SK-N-SH (cell line): ENCODE measurements at regions not wholly inside any gene's neighbourhood (a gene's known extent, or its start where the extent isn't known, plus 50 kb on each side); places are given as distances from the start of the nearest gene placed in this dataset.

Experiments used
- CTCF ChIA-PET: fragments of 300-600, 350-600 bp; formaldehyde crosslinking; extraction: SDS; loops from one replicate; lab custom pipeline; 2021; lab: Yijun Ruan, JAX
- POLR2A ChIA-PET: fragments of 350-600 bp; sonication (Branson Sonifier 250); formaldehyde crosslinking; extraction: SDS; loops from one replicate; lab custom pipeline; 2020; ENCODE audit warnings: antibody characterized with exemption, inconsistent platforms; lab: Yijun Ruan, JAX
- DNase-seq: peaks from one replicate; pipeline ENCODE4 v3.0.0; 2012
- H2AFZ ChIP-seq: fragments of 200-600 bp; sonication (generic); 2 replicates; pipeline ENCODE4 v1.8.1; 2016; ENCODE audit warnings: antibody characterized with exemption, mild to moderate bottlenecking, low read depth
- H3F3A ChIP-seq: fragments of 200-600 bp; sonication (generic); replicated peaks from 2 replicates; pipeline ENCODE3; 2016; ENCODE audit warnings: antibody characterized with exemption, mild to moderate bottlenecking; ENCODE audit not compliant: insufficient read depth
- H3K27ac ChIP-seq, 2 experiments: fragments of 200-500 bp in 1 of 2; fragments of 200-600 bp in 1 of 2; sonication (Bioruptor generic) in 1 of 2; sonication (generic), shearing (Covaris generic) in 1 of 2; 2 replicates each; pipeline versions ENCODE4 v1.5.1 to v1.6.1; 2014 to 2016; ENCODE audit warnings: low read depth in 2 of 2, inconsistent platforms in 1 of 2, low read length in 1 of 2, mild to moderate bottlenecking in 1 of 2, mixed read lengths in 1 of 2
- H3K27me3 ChIP-seq: fragments of 200-600 bp; sonication (generic), shearing (Covaris generic); 2 replicates; pipeline ENCODE4 v1.6.1; 2016; ENCODE audit warnings: mixed run types; ENCODE audit not compliant: insufficient read depth
- H3K36me3 ChIP-seq, 2 experiments: fragments of 200-500 bp in 1 of 2; fragments of 200-600 bp in 1 of 2; sonication (Bioruptor generic) in 1 of 2; sonication (generic) in 1 of 2; replicated peaks in 1 of 2; 2 replicates each; pipeline versions ENCODE3 to v1.5.1; 2014 to 2016; ENCODE audit warnings: low read length in 1 of 2, mild to moderate bottlenecking in 1 of 2; ENCODE audit not compliant: insufficient read depth in 2 of 2, control insufficient read depth in 1 of 2
- H3K4me1 ChIP-seq, 2 experiments: fragments of 200-500 bp in 1 of 2; fragments of 200-600 bp in 1 of 2; sonication (Bioruptor generic) in 1 of 2; sonication (generic), shearing (Covaris generic) in 1 of 2; 2 replicates each; pipeline versions ENCODE4 v1.5.1 to v1.6.1; 2014 to 2016; ENCODE audit warnings: low read depth in 1 of 2, low read length in 1 of 2, mixed run types in 1 of 2; ENCODE audit not compliant: insufficient read depth in 2 of 2, control insufficient read depth in 1 of 2
- H3K4me2 ChIP-seq: fragments of 200-600 bp; sonication (generic), shearing (Covaris generic); 2 replicates; pipeline ENCODE4 v1.6.1; 2017; ENCODE audit warnings: mixed run types
- H3K4me3 ChIP-seq, 2 experiments: fragments of 200-500 bp in 1 of 2; fragments of 200-600 bp in 1 of 2; sonication (Bioruptor generic) in 1 of 2; sonication (generic), shearing (Covaris generic) in 1 of 2; 2 replicates each; pipeline versions ENCODE4 v1.5.1 to v1.8.1; 2014 to 2016; ENCODE audit warnings: low read depth in 2 of 2, inconsistent platforms in 1 of 2, low read length in 1 of 2, mild to moderate bottlenecking in 1 of 2, mixed read lengths in 1 of 2, moderate library complexity in 1 of 2
- H3K79me2 ChIP-seq: fragments of 200-600 bp; sonication (generic); 2 replicates; pipeline ENCODE4 v1.8.1; 2017; ENCODE audit warnings: mild to moderate bottlenecking; ENCODE audit not compliant: insufficient read depth
- H3K9ac ChIP-seq: fragments of 200-600 bp; sonication (generic); 2 replicates; pipeline ENCODE4 v1.6.1; 2017; ENCODE audit warnings: mixed run types
- H3K9me2 ChIP-seq: fragments of 200-600 bp; sonication (generic); 2 replicates; pipeline ENCODE4 v1.6.1; 2017; ENCODE audit warnings: mixed run types
- H3K9me3 ChIP-seq: fragments of 200-600 bp; sonication (generic); 2 replicates; pipeline ENCODE4 v1.6.1; 2017; ENCODE audit warnings: mixed run types, mild to moderate bottlenecking, moderate library complexity
- H4K20me1 ChIP-seq: fragments of 200-600 bp; sonication (generic); 2 replicates; pipeline ENCODE4 v1.6.1; 2017; ENCODE audit warnings: mild to moderate bottlenecking, mixed run types; ENCODE audit not compliant: insufficient read depth
- CHD2 ChIP-seq: fragments of 150-350 bp; IDR thresholded peaks from 2 replicates; pipeline ENCODE4 v1.6.1; 2018; ENCODE audit warnings: low read length; ENCODE audit not compliant: partially characterized antibody
- CTCF ChIP-seq: fragments of 200-600 bp; sonication (generic); IDR thresholded peaks from 2 replicates; pipeline ENCODE4 v1.6.1; 2017; ENCODE audit warnings: antibody characterized with exemption, mild to moderate bottlenecking, moderate library complexity
- FOSL2 ChIP-seq: IDR thresholded peaks from 2 replicates; pipeline ENCODE4 v1.4.0; 2012; ENCODE audit warnings: low read depth, mild to moderate bottlenecking, moderate library complexity, borderline replicate concordance
- GATA2 ChIP-seq: sonication (generic); formaldehyde crosslinking; IDR thresholded peaks from 2 replicates; pipeline ENCODE4 v1.5.0; 2020; ENCODE audit warnings: mild to moderate bottlenecking, missing genetic modification reagents
- IRF3 ChIP-seq: fragments of 150-350 bp; IDR thresholded peaks from 2 replicates; pipeline ENCODE4 v1.6.1; 2016; ENCODE audit warnings: mild to moderate bottlenecking, low read depth, low read length
- MXI1 ChIP-seq: IDR thresholded peaks from 2 replicates; pipeline ENCODE4 v1.6.1; 2012; ENCODE audit warnings: mild to moderate bottlenecking, low read depth, low read length, improper control_type of control experiment
- NFIC ChIP-seq: IDR thresholded peaks from 2 replicates; pipeline ENCODE4 v1.4.0; 2012; ENCODE audit warnings: borderline replicate concordance
- NRF1 ChIP-seq: IDR thresholded peaks from 2 replicates; pipeline ENCODE4 v1.6.1; 2012; ENCODE audit warnings: low read depth, mild to moderate bottlenecking, low read length
- REST ChIP-seq: IDR thresholded peaks from 2 replicates; pipeline ENCODE4 v1.6.1; 2012; ENCODE audit warnings: mild to moderate bottlenecking, low read depth, low read length, moderate library complexity
- RFX5 ChIP-seq: IDR thresholded peaks from 2 replicates; pipeline ENCODE4 v1.6.1; 2012; ENCODE audit warnings: mild to moderate bottlenecking, improper control_type of control experiment, low read length
- SMC3 ChIP-seq: IDR thresholded peaks from 2 replicates; pipeline ENCODE4 v1.6.1; 2012; ENCODE audit warnings: low read depth, low read length, improper control_type of control experiment
- TCF12 ChIP-seq: IDR thresholded peaks from 2 replicates; pipeline ENCODE4 v1.4.0; 2012
- TEAD4 ChIP-seq: IDR thresholded peaks from 2 replicates; pipeline ENCODE4 v1.4.0; 2012; ENCODE audit warnings: mild to moderate bottlenecking, borderline replicate concordance; ENCODE audit not compliant: insufficient read depth
- USF2 ChIP-seq: fragments of 150-350 bp; IDR thresholded peaks from 2 replicates; pipeline ENCODE4 v1.6.1; 2017; ENCODE audit warnings: antibody characterized with exemption, low read length, low read depth, borderline replicate concordance
- YY1 ChIP-seq: IDR thresholded peaks from 2 replicates; pipeline ENCODE4 v1.4.0; 2012; ENCODE audit warnings: low read depth, mild to moderate bottlenecking
- WGBS: methylation state at CpG from one replicate; pipeline ENCODE4 v1.1.6; 2017; ENCODE audit warnings: low lambda C conversion rate; 5-methylcytosine and 5-hydroxymethylcytosine counted together

GRCh38 chr2:15834381-15835031 lies 105.8 kb upstream of the MYCN start (continued):
- TF ChIP-seq REST = no peak
- no peak for TF ChIP-seq GATA2 (CRISPR knock-in tag)
- TF ChIP-seq YY1 = no peak
- TF ChIP-seq NRF1 = no peak
- no peak for TF ChIP-seq USF2

GRCh38 chr2:15835991-15836688 lies 104.2 kb upstream of the MYCN start:
- no peak for DNase-seq
- Histone ChIP-seq H3K9me3 (no peaks in the 10 kb centered on the region), H3K4me3 (no peak overlapping the region)

More at GRCh38 chr2:15835991-15836688, 104.2 kb upstream of the MYCN start:
- TF ChIP-seq NFIC (no peak), TCF12 (no peak), RFX5 (no peak), SMC3 (no peak), MXI1 (no peak), FOSL2 (no peak), CTCF (no peak), TEAD4 (no peak), IRF3 (no peak), CHD2 (no peak)
- TF ChIP-seq, all 33 proteins: peak for 0
- WGBS = 30% methylated on average over 9 of the region's 9 CpGs
- Histone ChIP-seq H4K20me1 (no peaks in the 10 kb centered on the region), H3F3A (no peaks in the 10 kb centered on the region), H2AFZ (no peak overlapping the region), H3K4me2 (no peak overlapping the region), H3K79me2 (no peaks in the 10 kb centered on the region), H3K36me3 (no peaks in the 10 kb centered on the region), H3K27me3 (no peaks in the 10 kb centered on the region), H3K9me2 (no peaks in the 10 kb centered on the region), H3K4me1 (peaks cover 0 to 16% of the 10 kb centered on the region in 2 experiments; a peak in 1 of 4 replicates), H3K27ac (no peak overlapping the region), H3K9ac (no peak overlapping the region)
- ChIA-PET CTCF (interaction anchor here (1.5 kb wide), 1 partner anchor 104 kb away, joined by 4 read pairs; the partner anchor contains the start of gene MYCN), POLR2A (no interaction called here)
